SH-SY5Y (cell line): ENCODE measurements at regions not wholly inside any gene's neighbourhood (a gene's known extent, or its start where the extent isn't known, plus 50 kb on each side); places are given as distances from the start of the nearest gene placed in this dataset.

Experiments
- GATA2 ChIP-seq: IDR thresholded peaks from 2 replicates; pipeline ENCODE4 v1.6.1; 2011; ENCODE audit warnings: mild to moderate bottlenecking, low read depth, low read length
- GATA3 ChIP-seq: IDR thresholded peaks from 2 replicates; pipeline ENCODE4 v1.6.1; 2011; ENCODE audit warnings: low read depth, mild to moderate bottlenecking, low read length, moderate library complexity

DNA sequence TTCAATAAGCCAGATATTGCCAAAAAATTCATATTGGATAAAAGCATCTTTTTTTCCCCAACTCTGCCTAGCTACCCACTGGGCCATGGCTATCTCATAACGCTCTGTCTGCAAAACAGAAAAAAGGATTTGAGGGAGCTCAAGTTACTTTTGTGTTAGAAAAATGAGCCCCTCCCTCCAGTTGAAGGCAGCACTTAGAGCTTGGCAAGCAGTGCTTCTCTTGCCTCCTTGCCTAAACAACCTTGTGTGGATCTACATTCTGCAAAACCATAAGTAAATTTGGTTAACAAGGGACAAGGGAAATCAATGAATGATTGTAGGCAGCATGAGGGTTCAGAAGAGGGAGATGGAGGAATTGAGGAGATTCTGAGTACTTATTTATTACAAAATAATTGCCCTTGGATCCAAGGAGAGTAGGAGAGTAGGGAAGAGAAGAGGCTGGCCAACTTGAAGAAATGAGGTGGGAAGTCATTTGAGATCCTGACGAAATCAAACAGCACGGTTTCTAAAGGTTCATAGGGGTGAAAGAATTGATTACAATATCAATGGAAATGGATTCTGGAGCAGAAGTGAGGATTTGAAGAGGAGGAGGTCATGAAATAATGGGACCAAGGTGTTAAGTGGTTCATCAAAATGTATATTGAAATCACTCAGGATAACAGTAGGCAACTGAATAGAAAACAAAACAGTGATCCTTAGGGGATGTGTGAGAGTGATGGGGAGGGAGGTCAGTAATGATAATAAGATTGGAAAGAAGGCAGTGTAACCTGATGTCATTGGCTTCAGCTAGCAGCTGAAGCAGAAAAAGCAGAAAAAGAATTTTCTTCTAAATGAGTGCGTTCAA lies 434.8 kb upstream of the IGFBP7 start:
- TF ChIP-seq GATA2 (no peak), GATA3 (no peak)

DNA sequence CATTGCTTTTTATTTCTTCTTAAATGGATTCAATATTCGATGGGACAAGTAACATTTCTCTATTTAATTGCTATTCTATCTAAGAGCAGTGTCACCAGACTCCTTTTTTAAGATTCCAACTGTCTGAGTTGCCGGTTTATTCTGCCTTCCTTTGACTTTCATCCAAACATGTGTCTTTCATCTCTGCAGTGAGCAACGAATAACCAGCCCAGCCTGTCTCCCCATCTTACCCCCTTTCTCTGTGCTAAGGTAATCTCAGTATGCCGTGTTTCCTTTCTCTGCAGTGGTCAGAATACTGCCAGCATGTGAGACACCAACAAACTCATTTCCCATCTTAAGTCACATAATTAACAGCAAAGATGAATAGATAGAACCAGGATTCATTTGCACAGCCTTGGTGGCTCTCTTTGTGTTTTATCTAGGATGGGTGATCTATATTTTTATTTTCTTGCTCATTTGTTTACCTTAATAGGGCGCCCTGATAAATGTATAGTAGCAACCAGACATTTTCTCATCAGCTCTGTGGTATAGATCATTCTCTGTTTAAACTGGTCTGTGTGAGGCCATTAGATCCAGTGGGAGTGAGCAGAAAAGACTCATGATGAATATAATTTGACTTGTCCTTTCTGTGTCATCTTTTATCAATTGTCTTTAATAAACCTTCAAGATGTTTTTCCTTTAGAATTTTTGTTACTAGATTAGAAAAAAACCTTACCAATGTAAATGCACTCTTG lies 394.8 kb upstream of the IGFBP7 start:
- no peak for TF ChIP-seq GATA3

DNA sequence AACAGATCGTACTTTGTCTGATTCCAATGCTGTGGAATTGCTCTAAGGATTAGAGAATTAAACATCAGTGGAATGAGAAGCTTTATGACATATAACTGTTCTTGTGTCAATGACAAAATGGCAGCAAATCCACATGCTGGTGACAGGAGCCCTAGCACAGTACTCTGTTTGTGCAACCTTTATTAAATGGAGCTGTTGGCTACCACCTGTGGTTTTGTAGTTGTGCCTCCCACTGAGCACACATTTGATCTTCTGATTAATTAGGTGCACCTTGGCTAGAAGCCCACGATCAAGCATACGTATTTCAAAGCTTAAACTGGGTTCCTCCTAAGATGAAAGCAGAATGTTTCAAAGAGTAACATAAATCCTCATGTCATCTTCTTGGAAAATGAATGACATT lies 394.0 kb upstream of the IGFBP7 start:
- TF ChIP-seq GATA2, result no peak
- TF ChIP-seq GATA3, result no peak

DNA sequence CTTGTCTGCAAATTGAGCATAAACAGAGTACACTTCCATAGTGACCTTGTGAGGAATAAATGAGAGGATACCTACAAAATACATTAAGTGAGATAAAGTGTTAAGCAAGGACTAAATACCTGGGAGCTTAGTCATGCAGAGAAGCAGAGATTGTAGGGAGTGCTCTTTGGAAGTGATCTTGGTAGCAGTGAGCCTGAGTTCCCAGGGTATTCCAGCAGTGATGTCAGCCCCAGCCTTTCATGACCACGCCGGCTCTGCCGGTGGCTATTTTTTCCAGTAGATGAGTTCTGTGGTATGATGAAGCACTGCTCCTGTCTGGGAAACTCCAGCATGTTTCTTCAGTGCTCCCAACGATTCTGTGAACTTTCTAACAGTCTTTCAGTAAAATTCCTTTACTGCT lies 391.5 kb upstream of the IGFBP7 start:
- TF ChIP-seq GATA2 (no peak), GATA3 (no peak)

GRCh38 chr4:57499786-57500185 lies 389.6 kb upstream of the IGFBP7 start:
- no peak for TF ChIP-seq GATA2
- no peak for TF ChIP-seq GATA3

GRCh38 chr4:57498251-57498650 lies 388.1 kb upstream of the IGFBP7 start:
- TF ChIP-seq GATA3 (no peak), GATA2 (no peak)

- TF ChIP-seq GATA3, result no peak
- no peak for TF ChIP-seq GATA2
Observed at GRCh38 chr4:57496697-57497471, 386.7 kb upstream of the IGFBP7 start.

GRCh38 chr4:57494821-57495220 lies 384.6 kb upstream of the IGFBP7 start:
- TF ChIP-seq GATA2 (no peak), GATA3 (no peak)

DNA sequence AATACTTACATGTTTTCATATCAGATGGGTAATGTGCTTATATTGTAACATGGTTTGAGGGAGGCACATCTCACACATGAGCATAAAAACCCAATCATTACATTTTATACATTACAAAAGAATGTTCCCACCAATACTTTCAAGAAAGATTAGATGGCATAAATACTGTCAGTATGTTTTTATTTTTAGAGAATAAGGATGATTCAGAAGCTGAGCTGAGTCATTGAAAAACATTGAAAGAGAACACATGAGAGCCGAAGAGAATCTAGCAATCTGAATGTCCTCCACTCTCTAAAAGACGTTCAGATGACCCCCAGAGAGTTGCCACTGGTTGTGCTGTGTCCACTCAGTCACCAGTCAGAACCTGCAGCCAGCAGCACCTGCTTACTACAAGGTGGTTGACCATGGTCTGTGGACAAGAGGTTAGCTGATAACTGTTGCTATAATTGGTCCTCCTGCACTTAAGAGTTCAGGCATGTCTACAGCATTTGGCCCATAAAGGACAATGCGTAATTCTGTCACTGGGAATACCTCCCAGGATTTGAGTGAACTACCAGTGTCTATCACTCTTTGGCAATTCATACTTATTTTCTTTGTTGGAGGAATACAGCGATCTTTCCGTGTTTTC lies 382.2 kb upstream of the IGFBP7 start:
- TF ChIP-seq GATA2 (no peak), GATA3 (no peak)

DNA sequence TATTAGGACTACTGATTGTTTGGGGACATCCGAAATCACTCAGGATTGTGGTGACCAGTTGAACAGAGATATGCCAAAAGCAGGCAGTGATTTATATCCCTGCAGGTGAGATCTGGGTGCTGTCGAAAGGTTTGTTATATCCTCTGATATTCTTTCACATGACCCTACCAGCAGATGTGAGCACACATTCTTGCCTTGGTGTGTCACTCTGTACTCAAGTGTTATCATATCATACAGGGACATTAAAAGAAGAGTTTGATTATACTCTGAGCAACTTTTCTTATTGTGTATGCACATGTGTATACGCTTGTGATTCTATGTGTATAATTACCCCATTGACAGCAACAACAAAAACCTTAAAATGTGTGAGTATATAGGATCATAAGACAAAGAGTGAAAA lies 381.2 kb upstream of the IGFBP7 start:
- TF ChIP-seq GATA3, result no peak
- no peak for TF ChIP-seq GATA2

- TF ChIP-seq GATA3, result no peak
- TF ChIP-seq GATA2, result no peak
Observed at GRCh38 chr4:57490520-57491255, 380.5 kb upstream of the IGFBP7 start.

GRCh38 chr4:57488366-57489162 lies 378.4 kb upstream of the IGFBP7 start:
- TF ChIP-seq GATA2, result no peak
- no peak for TF ChIP-seq GATA3

- TF ChIP-seq GATA2 (no peak), GATA3 (no peak)
Observed at GRCh38 chr4:57475424-57475823, 365.2 kb upstream of the IGFBP7 start.
